Thyroid gland (tissue), 4 donors: ENCODE measurements at regions not wholly inside any gene's neighbourhood (a gene's known extent, or its start where the extent isn't known, plus 50 kb on each side); places are given as distances from the start of the nearest gene placed in this dataset.

Experiments
- CTCF ChIP-seq, 6 experiments: fragments of 200-600 bp in 3 of 6; fragments of 450-650 bp in 3 of 6; sonication (generic) in 3 of 6; IDR thresholded peaks; one replicate each; pipeline ENCODE4 v1.5.1; 2016 to 2019; ENCODE audit warnings: antibody characterized with exemption in 6 of 6, mild to moderate bottlenecking in 2 of 6, inconsistent platforms in 1 of 6, moderate library complexity in 1 of 6
- POLR2A ChIP-seq, 2 donors: fragments of 450-650 bp; IDR thresholded peaks; one replicate each; pipeline ENCODE4 v1.6.1; 2017; ENCODE audit warnings: antibody characterized with exemption in 2 of 2, mild to moderate bottlenecking in 2 of 2, moderate library complexity in 1 of 2

GRCh38 chr21:20404915-20405314 is 593.3 kb upstream of the NCAM2 start:
- no peak for TF ChIP-seq CTCF (IDR thresholded peaks at IDR 0.05)
- no peak for TF ChIP-seq POLR2A (IDR thresholded peaks at IDR 0.05)
